ENCODE measurements at regions not wholly inside any gene's neighbourhood (a gene's known extent, or its start where the extent isn't known, plus 50 kb on each side); places are given as distances from the start of the nearest gene placed in this dataset.

DNA sequence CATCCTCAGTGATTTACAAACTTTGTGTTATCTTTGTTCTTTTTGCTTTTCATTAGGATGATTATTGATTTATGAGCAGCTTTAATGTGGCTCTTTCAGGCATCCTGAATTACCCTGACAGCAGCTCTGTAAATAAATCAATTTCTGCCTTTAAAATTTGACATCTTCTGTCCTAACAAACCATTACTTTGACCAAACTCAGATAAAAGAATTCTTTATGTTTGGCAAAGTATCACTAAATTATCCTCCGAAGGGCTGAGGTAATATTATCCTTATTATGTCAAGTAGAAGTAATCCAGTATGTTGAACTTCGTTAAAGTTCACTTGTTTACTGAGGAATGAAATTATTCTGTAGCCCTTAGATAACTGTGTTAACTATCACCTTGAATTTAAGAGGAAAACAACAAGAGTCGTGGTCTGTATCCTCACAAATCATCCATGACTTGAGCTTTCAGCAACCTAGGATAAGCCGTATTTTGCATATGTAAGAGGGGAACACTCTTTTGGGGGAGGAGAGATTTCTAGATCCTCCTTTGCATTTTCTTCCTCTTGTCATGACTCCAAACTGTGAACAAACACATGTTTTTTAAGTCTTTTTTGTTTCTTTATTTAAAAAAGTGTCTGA is 173.2 kb upstream of the STAC start:
- TF ChIP-seq, protein P1, sequence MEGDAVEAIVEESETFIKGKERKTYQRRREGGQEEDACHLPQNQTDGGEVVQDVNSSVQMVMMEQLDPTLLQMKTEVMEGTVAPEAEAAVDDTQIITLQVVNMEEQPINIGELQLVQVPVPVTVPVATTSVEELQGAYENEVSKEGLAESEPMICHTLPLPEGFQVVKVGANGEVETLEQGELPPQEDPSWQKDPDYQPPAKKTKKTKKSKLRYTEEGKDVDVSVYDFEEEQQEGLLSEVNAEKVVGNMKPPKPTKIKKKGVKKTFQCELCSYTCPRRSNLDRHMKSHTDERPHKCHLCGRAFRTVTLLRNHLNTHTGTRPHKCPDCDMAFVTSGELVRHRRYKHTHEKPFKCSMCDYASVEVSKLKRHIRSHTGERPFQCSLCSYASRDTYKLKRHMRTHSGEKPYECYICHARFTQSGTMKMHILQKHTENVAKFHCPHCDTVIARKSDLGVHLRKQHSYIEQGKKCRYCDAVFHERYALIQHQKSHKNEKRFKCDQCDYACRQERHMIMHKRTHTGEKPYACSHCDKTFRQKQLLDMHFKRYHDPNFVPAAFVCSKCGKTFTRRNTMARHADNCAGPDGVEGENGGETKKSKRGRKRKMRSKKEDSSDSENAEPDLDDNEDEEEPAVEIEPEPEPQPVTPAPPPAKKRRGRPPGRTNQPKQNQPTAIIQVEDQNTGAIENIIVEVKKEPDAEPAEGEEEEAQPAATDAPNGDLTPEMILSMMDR (conservative IDR thresholded peaks at IDR 0.05; ENCODE audit: low read length), result no peak
- no peak for TF ChIP-seq EZH2phosphoT487 (IDR thresholded peaks at IDR 0.05; ENCODE audit: borderline replicate concordance)
